DMS 273 (cell line): ENCODE measurements at regions not wholly inside any gene's neighbourhood (a gene's known extent, or its start where the extent isn't known, plus 50 kb on each side); places are given as distances from the start of the nearest gene placed in this dataset.

Experiments used
- DNase-seq: peaks from one replicate; lab custom pipeline; 2025; ENCODE audit not compliant: unreplicated experiment; lab: John Stamatoyannopoulos, UW

- no peak for DNase-seq
Observed at GRCh38 chr6:139557547-139557946, 183.1 kb upstream of the CITED2 start.

- no peak for DNase-seq
Observed at GRCh38 chr6:139556532-139556931, 182.1 kb upstream of the CITED2 start.

GRCh38 chr6:139553916-139554315, 179.5 kb upstream of the CITED2 start:
- DNase-seq, result no peak

- no peak for DNase-seq
Observed at GRCh38 chr6:139551376-139551775, 176.9 kb upstream of the CITED2 start.

GRCh38 chr6:139550361-139550760, 175.9 kb upstream of the CITED2 start:
- DNase-seq, result no peak

GRCh38 chr6:139549561-139550070, 175.2 kb upstream of the CITED2 start:
- no peak for DNase-seq

GRCh38 chr6:139547804-139548203, 173.4 kb upstream of the CITED2 start:
- no peak for DNase-seq

GRCh38 chr6:139547122-139547776, 172.8 kb upstream of the CITED2 start:
- no peak for DNase-seq

- DNase-seq, result no peak
Observed at GRCh38 chr6:139546106-139546472, 171.6 kb upstream of the CITED2 start.

- no peak for DNase-seq
Observed at GRCh38 chr6:139545206-139546105, 171.0 kb upstream of the CITED2 start.

GRCh38 chr6:139544701-139545057, 170.2 kb upstream of the CITED2 start:
- no peak for DNase-seq

- no peak for DNase-seq
Observed at GRCh38 chr6:139542351-139542750, 167.9 kb upstream of the CITED2 start.

GRCh38 chr6:139540894-139541293, 166.4 kb upstream of the CITED2 start:
- no peak for DNase-seq

- DNase-seq, result no peak
Observed at GRCh38 chr6:139540276-139540675, 165.8 kb upstream of the CITED2 start.

- no peak for DNase-seq
Observed at GRCh38 chr6:139539852-139540251, 165.4 kb upstream of the CITED2 start.

- DNase-seq, result no peak
Observed at GRCh38 chr6:139538366-139538765, 163.9 kb upstream of the CITED2 start.

- DNase-seq, result no peak
Observed at GRCh38 chr6:139536751-139537617, 162.5 kb upstream of the CITED2 start.

- no peak for DNase-seq
Observed at GRCh38 chr6:139534472-139535115, 160.1 kb upstream of the CITED2 start.

- no peak for DNase-seq
Observed at GRCh38 chr6:139533573-139534471, 159.4 kb upstream of the CITED2 start.

GRCh38 chr6:139533171-139533570, 158.7 kb upstream of the CITED2 start:
- DNase-seq, result no peak
